ENCODE measurements at regions not wholly inside any gene's neighbourhood (a gene's known extent, or its start where the extent isn't known, plus 50 kb on each side); places are given as distances from the start of the nearest gene placed in this dataset.
A peak's percentile ranks its signal among the peaks of the same experiment; 100 is the strongest.

- TF ChIP-seq, protein P1, sequence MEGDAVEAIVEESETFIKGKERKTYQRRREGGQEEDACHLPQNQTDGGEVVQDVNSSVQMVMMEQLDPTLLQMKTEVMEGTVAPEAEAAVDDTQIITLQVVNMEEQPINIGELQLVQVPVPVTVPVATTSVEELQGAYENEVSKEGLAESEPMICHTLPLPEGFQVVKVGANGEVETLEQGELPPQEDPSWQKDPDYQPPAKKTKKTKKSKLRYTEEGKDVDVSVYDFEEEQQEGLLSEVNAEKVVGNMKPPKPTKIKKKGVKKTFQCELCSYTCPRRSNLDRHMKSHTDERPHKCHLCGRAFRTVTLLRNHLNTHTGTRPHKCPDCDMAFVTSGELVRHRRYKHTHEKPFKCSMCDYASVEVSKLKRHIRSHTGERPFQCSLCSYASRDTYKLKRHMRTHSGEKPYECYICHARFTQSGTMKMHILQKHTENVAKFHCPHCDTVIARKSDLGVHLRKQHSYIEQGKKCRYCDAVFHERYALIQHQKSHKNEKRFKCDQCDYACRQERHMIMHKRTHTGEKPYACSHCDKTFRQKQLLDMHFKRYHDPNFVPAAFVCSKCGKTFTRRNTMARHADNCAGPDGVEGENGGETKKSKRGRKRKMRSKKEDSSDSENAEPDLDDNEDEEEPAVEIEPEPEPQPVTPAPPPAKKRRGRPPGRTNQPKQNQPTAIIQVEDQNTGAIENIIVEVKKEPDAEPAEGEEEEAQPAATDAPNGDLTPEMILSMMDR (IDR thresholded peaks at IDR 0.05; ENCODE audit: insufficient read depth, low read length): no peak
- no peak overlapping the region for H3K4me3 ChIP-seq (ENCODE audit: low read depth, low read length)
- DNase-seq (ENCODE audit: low read depth): no peak
Observed at GRCh38 chr12:69090722-69091121, 148.6 kb upstream of the CPSF6 start.

- TF ChIP-seq, protein P1 (IDR thresholded peaks at IDR 0.05; ENCODE audit: insufficient read depth, low read length): no peak
Observed at GRCh38 chr12:69091442-69092017, 147.8 kb upstream of the CPSF6 start.

GRCh38 chr12:69092137-69092536 lies 147.2 kb upstream of the CPSF6 start:
- H3K4me3 ChIP-seq (ENCODE audit: low read depth, low read length): no peak overlapping the region
- TF ChIP-seq, protein P1 (IDR thresholded peaks at IDR 0.05; ENCODE audit: insufficient read depth, low read length): no peak
- no peak for DNase-seq (ENCODE audit: low read depth)

More at GRCh38 chr12:69091442-69092017, 147.8 kb upstream of the CPSF6 start:
- no peak for DNase-seq (ENCODE audit: low read depth)
- no peak overlapping the region for H3K4me3 ChIP-seq (ENCODE audit: low read depth, low read length)

DNA sequence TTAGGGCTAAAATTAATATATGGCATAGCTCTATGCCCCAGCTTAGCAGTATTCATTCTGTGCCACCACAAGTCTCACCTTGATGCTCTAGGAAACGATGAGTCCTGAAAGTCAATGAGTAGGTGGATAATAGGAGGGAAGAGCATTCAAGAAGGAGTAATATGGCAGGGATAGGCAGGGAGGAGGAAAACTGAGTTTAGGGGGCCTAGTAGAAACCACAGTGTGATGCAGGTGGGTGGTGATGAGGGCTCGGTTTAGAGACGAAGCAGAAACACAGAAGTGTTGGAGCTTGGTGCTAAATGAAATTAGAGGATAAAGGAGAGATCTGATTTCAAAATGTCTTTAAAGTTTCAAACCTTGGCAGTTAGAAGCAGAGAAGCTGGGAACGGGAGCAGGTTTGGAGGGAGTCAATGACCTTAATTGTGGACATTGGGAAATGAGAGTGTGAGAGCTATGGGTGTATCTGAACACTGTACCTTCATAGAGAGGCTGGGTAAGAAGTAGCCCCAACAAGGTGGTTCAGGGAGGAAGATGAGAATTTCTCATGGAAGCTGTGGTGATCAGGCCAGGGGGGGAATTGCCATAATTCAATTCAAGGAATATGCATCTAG lies 144.7 kb upstream of the CPSF6 start:
- H3K4me3 ChIP-seq (ENCODE audit: low read depth, low read length): no peak overlapping the region
- TF ChIP-seq, protein P1 (IDR thresholded peaks at IDR 0.05; ENCODE audit: insufficient read depth, low read length): no peak
- no peak for DNase-seq (ENCODE audit: low read depth)

GRCh38 chr12:69095765-69096477 lies 143.4 kb upstream of the CPSF6 start:
- peak; percentile 28 for DNase-seq (ENCODE audit: low read depth)
- TF ChIP-seq, protein P1 (IDR thresholded peaks at IDR 0.05; ENCODE audit: insufficient read depth, low read length): no peak
- H3K4me3 ChIP-seq (ENCODE audit: low read depth, low read length): no peak overlapping the region

DNA sequence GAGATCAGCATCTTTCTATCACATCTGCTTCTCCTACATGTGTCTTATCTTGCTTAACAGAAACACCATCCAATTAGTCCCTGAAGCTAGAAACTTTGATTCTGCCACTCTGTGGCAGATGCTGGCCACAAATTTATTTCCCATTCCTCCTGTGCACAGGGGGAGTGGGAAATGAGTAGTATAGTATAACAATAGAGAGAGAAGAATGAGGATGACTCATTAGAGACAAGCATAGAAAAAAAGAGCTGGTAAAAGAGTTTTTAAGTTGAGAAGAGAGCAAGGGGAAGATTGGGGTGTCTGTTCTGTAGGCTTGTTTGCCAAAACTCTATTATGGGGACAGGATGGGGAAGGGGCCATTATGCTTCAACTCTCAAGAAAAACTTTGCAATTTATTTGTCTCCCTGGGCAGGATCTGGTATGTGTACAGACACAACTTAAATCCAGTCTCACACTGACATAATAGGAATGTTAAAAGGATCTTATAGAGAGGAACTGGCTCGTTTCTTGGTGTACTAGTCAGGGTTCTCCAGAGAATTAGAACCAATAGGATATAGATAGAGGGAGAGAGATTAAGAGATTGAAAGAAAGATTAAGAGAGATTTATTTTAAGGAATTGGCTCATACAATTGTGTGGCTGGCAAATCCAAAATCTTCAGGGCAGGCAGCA lies 142.6 kb upstream of the CPSF6 start:
- DNase-seq (ENCODE audit: low read depth): peak; percentile 65
- TF ChIP-seq, protein P1 (IDR thresholded peaks at IDR 0.05; ENCODE audit: insufficient read depth, low read length): no peak
- no peak overlapping the region for H3K4me3 ChIP-seq (ENCODE audit: low read depth, low read length)
